ENCODE measurements at regions not wholly inside any gene's neighbourhood (a gene's known extent, or its start where the extent isn't known, plus 50 kb on each side); places are given as distances from the start of the nearest gene placed in this dataset.

- no peak for DNase-seq (ENCODE audit: low spot score in 2 of 2)
Measured at GRCh38 chr7:153522261-153522660, 529.9 kb upstream of the DPP6 start.

DNA sequence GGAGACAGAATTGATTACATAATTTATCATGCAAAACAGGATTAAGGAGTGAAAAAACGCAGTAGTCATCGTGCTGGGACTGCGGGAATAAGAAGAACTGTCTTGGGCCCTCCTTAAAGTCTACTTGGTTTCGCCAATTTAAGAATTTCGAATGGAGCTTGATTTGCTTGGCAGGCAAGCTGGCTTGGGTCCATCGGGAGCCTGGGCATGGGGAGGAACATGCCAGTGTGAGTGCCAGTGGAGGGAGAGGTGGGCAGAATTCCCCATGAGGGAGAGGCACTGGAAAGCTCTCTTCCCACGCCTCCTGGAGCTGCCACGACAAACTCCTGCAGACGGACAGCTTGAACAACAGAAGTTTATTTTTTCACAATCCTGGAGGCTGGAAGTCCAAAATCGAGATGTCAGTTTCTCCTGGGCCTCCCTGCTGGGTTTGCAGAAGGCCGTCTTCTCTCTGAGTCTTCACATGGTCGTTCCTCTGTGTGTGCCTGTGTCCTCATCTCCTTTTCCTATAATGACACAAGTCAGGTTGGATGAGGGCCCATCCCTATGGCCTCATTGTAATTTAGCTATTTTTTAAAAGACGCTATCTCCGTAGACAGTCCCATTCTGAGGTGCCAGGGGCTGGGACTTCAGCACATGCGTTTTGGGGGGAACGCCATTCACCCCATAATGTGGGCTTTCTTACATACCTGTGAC, 528.7 kb upstream of the DPP6 start:
- Histone ChIP-seq H3K4me1 (no peaks in the 10 kb centered on the region), H3K4me3 (no peak overlapping the region), H3K9me3 (no peaks in the 10 kb centered on the region), H3K27me3 (no peaks in the 10 kb centered on the region), H3K27ac (no peak overlapping the region), H3K36me3 (no peaks in the 10 kb centered on the region)
- TF ChIP-seq, protein P1, sequence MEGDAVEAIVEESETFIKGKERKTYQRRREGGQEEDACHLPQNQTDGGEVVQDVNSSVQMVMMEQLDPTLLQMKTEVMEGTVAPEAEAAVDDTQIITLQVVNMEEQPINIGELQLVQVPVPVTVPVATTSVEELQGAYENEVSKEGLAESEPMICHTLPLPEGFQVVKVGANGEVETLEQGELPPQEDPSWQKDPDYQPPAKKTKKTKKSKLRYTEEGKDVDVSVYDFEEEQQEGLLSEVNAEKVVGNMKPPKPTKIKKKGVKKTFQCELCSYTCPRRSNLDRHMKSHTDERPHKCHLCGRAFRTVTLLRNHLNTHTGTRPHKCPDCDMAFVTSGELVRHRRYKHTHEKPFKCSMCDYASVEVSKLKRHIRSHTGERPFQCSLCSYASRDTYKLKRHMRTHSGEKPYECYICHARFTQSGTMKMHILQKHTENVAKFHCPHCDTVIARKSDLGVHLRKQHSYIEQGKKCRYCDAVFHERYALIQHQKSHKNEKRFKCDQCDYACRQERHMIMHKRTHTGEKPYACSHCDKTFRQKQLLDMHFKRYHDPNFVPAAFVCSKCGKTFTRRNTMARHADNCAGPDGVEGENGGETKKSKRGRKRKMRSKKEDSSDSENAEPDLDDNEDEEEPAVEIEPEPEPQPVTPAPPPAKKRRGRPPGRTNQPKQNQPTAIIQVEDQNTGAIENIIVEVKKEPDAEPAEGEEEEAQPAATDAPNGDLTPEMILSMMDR (IDR thresholded peaks at IDR 0.05) = no peak
- intact Hi-C loops (cut with DNase I) = no loop called here
- no peak for DNase-seq (ENCODE audit: low spot score in 2 of 2)

More at GRCh38 chr7:153522261-153522660, 529.9 kb upstream of the DPP6 start:
- no peak overlapping the region for H3K4me3 ChIP-seq
- H3K36me3 ChIP-seq = no peaks in the 10 kb centered on the region
- no peak overlapping the region for H3K27ac ChIP-seq
- H3K9me3 ChIP-seq = no peaks in the 10 kb centered on the region
- H3K4me1 ChIP-seq = no peaks in the 10 kb centered on the region
- H3K27me3 ChIP-seq = no peaks in the 10 kb centered on the region
- intact Hi-C loops (cut with DNase I) = no loop called here
- TF ChIP-seq, protein P1 (IDR thresholded peaks at IDR 0.05) = no peak

DNA sequence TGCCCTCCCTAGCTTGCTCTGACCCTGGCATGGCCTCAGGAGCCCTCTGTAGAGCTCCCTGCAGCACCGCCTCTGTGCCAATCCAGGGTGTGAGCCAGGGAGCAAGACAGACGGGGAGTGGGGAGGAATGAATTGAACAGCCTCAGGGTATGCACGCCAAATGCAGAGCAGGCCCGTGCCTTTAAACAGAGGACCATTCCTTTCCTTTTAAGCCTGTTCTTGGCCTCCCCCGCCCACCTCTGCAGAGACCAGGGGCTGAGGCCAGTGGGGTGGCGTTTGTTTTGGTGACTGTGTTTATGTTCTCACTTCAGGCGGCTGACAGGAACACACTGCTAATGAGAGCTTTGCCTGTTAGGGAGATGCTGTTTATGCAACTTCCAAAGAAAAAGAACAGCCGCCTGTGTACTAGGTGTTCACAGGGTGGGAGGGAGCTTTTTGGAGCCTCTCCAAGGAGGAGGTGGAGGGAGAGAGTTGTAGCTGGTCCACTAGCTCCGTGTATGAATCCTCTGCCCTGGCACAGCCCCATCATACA, 528.1 kb upstream of the DPP6 start:
- no peak for DNase-seq (ENCODE audit: low spot score in 2 of 2)

GRCh38 chr7:153529100-153529499, 523.1 kb upstream of the DPP6 start:
- no peaks in the 10 kb centered on the region for H3K36me3 ChIP-seq
- intact Hi-C loops (cut with DNase I) = no loop called here
- no peaks in the 10 kb centered on the region for H3K4me1 ChIP-seq
- DNase-seq (ENCODE audit: low spot score in 2 of 2) = no peak
- no peak overlapping the region for H3K27ac ChIP-seq
- no peaks in the 10 kb centered on the region for H3K9me3 ChIP-seq
- TF ChIP-seq, protein P1 (IDR thresholded peaks at IDR 0.05) = no peak
- H3K4me3 ChIP-seq = no peak overlapping the region
- H3K27me3 ChIP-seq = no peaks in the 10 kb centered on the region

More for the DNA sequence above, 528.1 kb upstream of the DPP6 start:
- TF ChIP-seq, protein P1 (IDR thresholded peaks at IDR 0.05) = no peak
- H3K27ac ChIP-seq = no peak overlapping the region
- H3K4me3 ChIP-seq = no peak overlapping the region
- no peaks in the 10 kb centered on the region for H3K36me3 ChIP-seq
- intact Hi-C loops (cut with DNase I) = no loop called here
- no peaks in the 10 kb centered on the region for H3K4me1 ChIP-seq
- H3K9me3 ChIP-seq = no peaks in the 10 kb centered on the region
- no peaks in the 10 kb centered on the region for H3K27me3 ChIP-seq

DNA sequence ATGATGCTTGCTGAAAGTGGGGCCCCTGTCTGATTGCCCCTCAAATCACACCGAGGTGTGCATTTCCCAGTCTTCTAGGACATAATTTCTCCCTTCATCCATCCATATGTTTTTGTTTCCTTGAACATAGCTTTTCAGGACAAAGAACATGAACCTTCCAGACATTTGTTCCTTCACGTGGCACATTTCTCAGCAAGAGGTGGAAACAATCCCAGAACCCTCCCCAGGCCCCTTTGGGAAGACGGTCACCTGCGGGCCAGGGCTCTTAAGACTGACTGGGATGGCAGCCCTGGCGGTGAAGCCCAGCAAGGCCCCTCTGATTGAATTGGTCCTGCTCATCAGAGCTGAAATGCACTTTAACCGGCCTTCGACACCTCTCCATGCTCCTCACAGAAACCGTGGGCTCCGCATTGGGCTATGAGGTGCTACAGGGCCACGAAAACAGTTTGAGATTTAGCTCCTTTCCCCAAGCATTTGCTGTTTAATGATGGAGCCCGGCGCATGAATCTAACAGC, 522.5 kb upstream of the DPP6 start:
- Histone ChIP-seq H3K4me3 (no peak overlapping the region), H3K36me3 (no peaks in the 10 kb centered on the region), H3K27ac (no peak overlapping the region), H3K4me1 (no peaks in the 10 kb centered on the region), H3K27me3 (no peaks in the 10 kb centered on the region), H3K9me3 (no peaks in the 10 kb centered on the region)
- TF ChIP-seq, protein P1 (IDR thresholded peaks at IDR 0.05) = no peak
- no peak for DNase-seq (ENCODE audit: low spot score in 2 of 2)
- intact Hi-C loops (cut with DNase I) = no loop called here
